A549 (cell line): ENCODE measurements at regions not wholly inside any gene's neighbourhood (a gene's known extent, or its start where the extent isn't known, plus 50 kb on each side); places are given as distances from the start of the nearest gene placed in this dataset.

Experiments
- ATAC-seq, 2 experiments: fragments of 200-7000 bp in 1 of 2; fragments of >200 bp in 1 of 2; cut with Nextera tagmentation in 1 of 2; cut with Tn5 transposase in 1 of 2; 3 replicates each; pipeline versions ENCODE4 v1.8.0 to v1.9.1; 2018 to 2020; ENCODE audit warnings: mild to moderate bottlenecking in 1 of 2, moderate library complexity in 1 of 2
- CTCF ChIA-PET: fragments of 300-600 bp; sonication (Branson Sonifier 250); formaldehyde crosslinking; extraction: SDS; loops from one replicate; lab custom pipeline; 2021; ENCODE audit warnings: antibody characterized with exemption, inconsistent platforms; lab: Yijun Ruan, JAX
- POLR2A ChIA-PET: fragments of 350-600 bp; formaldehyde crosslinking; extraction: SDS; loops from one replicate; lab custom pipeline; 2021; ENCODE audit warnings: antibody characterized with exemption, inconsistent platforms; lab: Yijun Ruan, JAX
- DNase-seq, 2 experiments: peaks; one replicate each; pipeline versions ENCODE4 v3.0.0 to v3.0.0-alpha.2; 2011 to 2016; ENCODE audit warnings: low read depth in 1 of 2, low spot score in 1 of 2
- FAIRE-seq: peaks from 2 replicates; lab custom pipeline; 2011; peaks lifted over from hg19 to GRCh38; lab: Jason Lieb, UNC
- H3K27ac ChIP-seq, 2 experiments: fragments of >200 bp; sonication (Bioruptor Twin); formaldehyde crosslinking; 3 replicates each; pipeline ENCODE4 v1.5.1; 2016 to 2017
- H3K4me1 ChIP-seq: fragments of >200 bp; sonication (Bioruptor Twin); formaldehyde crosslinking; 3 replicates; pipeline ENCODE4 v1.6.1; 2016
- H3K4me2 ChIP-seq: fragments of >200 bp; sonication (Bioruptor Twin); formaldehyde crosslinking; 3 replicates; pipeline ENCODE4 v1.6.1; 2016
- H3K4me3 ChIP-seq: fragments of >200 bp; sonication (Bioruptor Twin); formaldehyde crosslinking; 3 replicates; pipeline ENCODE4 v1.5.1; 2016
- H3K9me3 ChIP-seq: fragments of >200 bp; sonication (Bioruptor Twin); formaldehyde crosslinking; 3 replicates; pipeline ENCODE4 v1.6.1; 2016
- CBX2 ChIP-seq: fragments of 200-600 bp; sonication (generic); IDR thresholded peaks from 2 replicates; pipeline ENCODE4 v1.6.1; 2016; ENCODE audit warnings: low read depth, mild to moderate bottlenecking, borderline replicate concordance
- CHD2 ChIP-seq: fragments of 150-350 bp; IDR thresholded peaks from 2 replicates; pipeline ENCODE4 v1.6.1; 2014; ENCODE audit warnings: low read length; ENCODE audit not compliant: partially characterized antibody
- CHD4 ChIP-seq: fragments of 200-600 bp; sonication (generic); IDR thresholded peaks from 2 replicates; pipeline ENCODE4 v1.6.1; 2016; ENCODE audit warnings: antibody characterized with exemption, mild to moderate bottlenecking, borderline replicate concordance
- CTCF ChIP-seq: fragments of >200 bp; sonication (Bioruptor Twin); formaldehyde crosslinking; IDR thresholded peaks from 3 replicates; pipeline ENCODE4 v1.5.1; 2016
- EHF ChIP-seq: fragments of 250-450 bp; sonication (Bioruptor Pico); IDR thresholded peaks from 2 replicates; pipeline ENCODE4 v1.5.0; 2020; ENCODE audit warnings: mild to moderate bottlenecking
- ELK1 ChIP-seq: fragments of 150-350 bp; IDR thresholded peaks from 2 replicates; pipeline ENCODE4 v1.6.1; 2014; ENCODE audit warnings: low read depth, mild to moderate bottlenecking, low read length
- EP300 ChIP-seq, 2 experiments: fragments of >200 bp; sonication (Bioruptor Twin); formaldehyde crosslinking; IDR thresholded peaks; 2 replicates in 1 of 2; 3 replicates in 1 of 2; pipeline ENCODE4 v1.6.1; 2016 to 2017
- FOSL2 ChIP-seq, 2 experiments: fragments of 450-650 bp in 1 of 2; fragments of >200 bp in 1 of 2; sonication (Bioruptor Twin) in 1 of 2; formaldehyde crosslinking; IDR thresholded peaks; 2 replicates each; pipeline versions ENCODE4 v1.5.0 to v1.6.1; 2016 to 2020; ENCODE audit warnings: mild to moderate bottlenecking in 1 of 2, moderate library complexity in 1 of 2
- FOXS1 ChIP-seq: fragments of 250-450 bp; sonication (Bioruptor Pico); IDR thresholded peaks from 2 replicates; pipeline ENCODE4 v1.5.0; 2020; ENCODE audit warnings: mild to moderate bottlenecking, moderate library complexity
- HES2 ChIP-seq: fragments of >200 bp; sonication (Bioruptor Twin); formaldehyde crosslinking; IDR thresholded peaks from 2 replicates; pipeline ENCODE4 v1.6.1; 2016
- HMGXB4 ChIP-seq: fragments of 250-450 bp; sonication (Bioruptor Pico); IDR thresholded peaks from 2 replicates; pipeline ENCODE4 v1.5.0; 2021; ENCODE audit warnings: mild to moderate bottlenecking, moderate library complexity, borderline replicate concordance
- HOXB5 ChIP-seq: fragments of 250-450 bp; sonication (Bioruptor Pico); IDR thresholded peaks from 2 replicates; pipeline ENCODE4 v1.5.0; 2020; ENCODE audit warnings: mild to moderate bottlenecking, moderate library complexity
- MAFK ChIP-seq: fragments of 450-650 bp; IDR thresholded peaks from 2 replicates; pipeline ENCODE4 v1.6.1; 2014; ENCODE audit not compliant: partially characterized antibody
- MYC ChIP-seq: IDR thresholded peaks from 2 replicates; pipeline ENCODE4 v1.6.1; 2012; ENCODE audit warnings: mild to moderate bottlenecking, inconsistent platforms, low read length, improper control_type of control experiment, borderline replicate concordance
- NPAS2 ChIP-seq: fragments of 250-450 bp; sonication (Bioruptor Pico); IDR thresholded peaks from 2 replicates; pipeline ENCODE4 v1.8.0; 2022; ENCODE audit warnings: mild to moderate bottlenecking, moderate library complexity, borderline replicate concordance
- PHF8 ChIP-seq: fragments of 200-600 bp; sonication (generic); IDR thresholded peaks from 2 replicates; pipeline ENCODE4 v1.6.1; 2016; ENCODE audit warnings: low read depth, mild to moderate bottlenecking, antibody characterized with exemption, moderate library complexity, borderline replicate concordance
- POLR2A ChIP-seq: IDR thresholded peaks from 2 replicates; pipeline ENCODE4 v1.6.1; 2012; ENCODE audit warnings: mild to moderate bottlenecking, low read length
- POLR2AphosphoS2 ChIP-seq: conservative IDR thresholded peaks from 2 replicates; pipeline ENCODE4 v1.6.1; 2012; ENCODE audit warnings: low read length, improper control_type of control experiment, inconsistent platforms
- RAD21 ChIP-seq, 2 experiments: fragments of >200 bp in 1 of 2; sonication (Bioruptor Twin) in 1 of 2; formaldehyde crosslinking in 1 of 2; IDR thresholded peaks in 1 of 2; conservative IDR thresholded peaks in 1 of 2; 2 replicates in 1 of 2; 3 replicates in 1 of 2; pipeline ENCODE4 v1.6.1; 2012 to 2018; ENCODE audit warnings: inconsistent platforms in 1 of 2
- RNF2 ChIP-seq: fragments of 200-600 bp; sonication (generic); IDR thresholded peaks from 2 replicates; pipeline ENCODE4 v1.6.1; 2016; ENCODE audit warnings: low read depth, mild to moderate bottlenecking, antibody characterized with exemption, moderate library complexity, borderline replicate concordance
- SMC3 ChIP-seq: fragments of >200 bp; sonication (Bioruptor Twin); formaldehyde crosslinking; IDR thresholded peaks from 3 replicates; pipeline ENCODE4 v1.6.1; 2018; ENCODE audit warnings: inconsistent platforms
- TP53 ChIP-seq: fragments of 250-450 bp; sonication (Bioruptor Pico); IDR thresholded peaks from 2 replicates; pipeline ENCODE4 v1.5.0; 2021; ENCODE audit warnings: mild to moderate bottlenecking, moderate library complexity
- ZC3H11A ChIP-seq: fragments of 450-650 bp; IDR thresholded peaks from 2 replicates; pipeline ENCODE4 v1.6.1; 2014; ENCODE audit warnings: antibody characterized with exemption, mild to moderate bottlenecking
- ZNF302 ChIP-seq: fragments of 250-450 bp; sonication (Bioruptor Pico); IDR thresholded peaks from 2 replicates; pipeline ENCODE4 v1.9.0; 2021; ENCODE audit warnings: inconsistent platforms, mild to moderate bottlenecking, moderate library complexity
- ZSCAN20 ChIP-seq: fragments of 250-450 bp; sonication (Bioruptor Pico); IDR thresholded peaks from 2 replicates; pipeline ENCODE4 v1.8.0; 2022; ENCODE audit warnings: mild to moderate bottlenecking, moderate library complexity
- WGBS: methylation state at CpG from one replicate; pipeline ENCODE4 v1.1.6; 2017; ENCODE audit errors: missing lambda C conversion rate; 5-methylcytosine and 5-hydroxymethylcytosine counted together

- Histone ChIP-seq H3K4me3 (no peak overlapping the region), H3K27ac (no peak overlapping the region), H3K4me1 (no peaks in the 10 kb centered on the region), H3K4me2 (no peak overlapping the region), H3K9me3 (0 out of 3 replicates have a peak, but pooled peaks cover 5% of the 10 kb centered on the region)
- ChIA-PET CTCF (interaction anchor here (1.2 kb wide), 1 partner anchor 54 kb away, joined by 3 read pairs; no protein-coding TSS in a partner anchor), POLR2A (no interaction called here)
- no peak for FAIRE-seq
- ATAC-seq = no peak
- DNase-seq = no peak
- 25% methylated on average over 2 of the region's 2 CpGs for WGBS
- TF ChIP-seq FOXS1 (no peak), EP300 (IDR thresholded peaks at IDR 0.05) (no peak), RNF2 (no peak), FOSL2 (IDR thresholded peaks at IDR 0.05) (no peak), FOSL2 (CRISPR knock-in tag; IDR thresholded peaks at IDR 0.05) (no peak), NPAS2 (CRISPR knock-in tag) (no peak), CHD2 (no peak), TP53 (CRISPR knock-in tag) (no peak), ELK1 (no peak)
These were observed 152.2 kb upstream of the EXOC2 start for GRCh38 chr6:845101-845500.

- Histone ChIP-seq H3K27ac (peak overlapping the region in 1 of 2 experiments; percentile 34; a peak in 3 of 6 replicates), H3K9me3 (0 out of 3 replicates have a peak, but pooled peaks cover 11% of the 10 kb centered on the region), H3K4me1 (peaks cover 14% of the 10 kb centered on the region), H3K4me2 (no peak overlapping the region), H3K4me3 (no peak overlapping the region)
- ChIA-PET CTCF (no interaction called here), POLR2A (no interaction called here)
- DNase-seq (no peak), ATAC-seq (no peak), FAIRE-seq (no peak)
- 75% methylated on average over 9 of the region's 9 CpGs for WGBS
- TF ChIP-seq MYC = no peak
- no peak for TF ChIP-seq TP53 (CRISPR knock-in tag)
- no peak for TF ChIP-seq EHF
- TF ChIP-seq CHD2 = no peak
- TF ChIP-seq CTCF = no peak
- no peak for TF ChIP-seq POLR2AphosphoS2
- no peak for TF ChIP-seq PHF8
- TF ChIP-seq SMC3 = no peak
These were observed 149.2 kb upstream of the EXOC2 start for GRCh38 chr6:842141-842540.

- WGBS = 75% methylated on average over 6 of the region's 6 CpGs
- peaks cover 20% of the 10 kb centered on the region for H3K4me1 ChIP-seq
- CTCF ChIA-PET = no interaction called here
- H3K9me3 ChIP-seq = 0 out of 3 replicates have a peak, but pooled peaks cover 11% of the 10 kb centered on the region
- no peak overlapping the region for H3K4me3 ChIP-seq
- no peak for FAIRE-seq
- ATAC-seq = no peak
- H3K4me2 ChIP-seq = no peak overlapping the region
- DNase-seq = no peak
- POLR2A ChIA-PET = no interaction called here
- H3K27ac ChIP-seq = peak overlapping the region in 1 of 2 experiments; percentile 34; a peak in 1 of 6 replicates
- TF ChIP-seq EHF (no peak), POLR2AphosphoS2 (no peak), ZNF302 (no peak), CHD4 (no peak), HMGXB4 (no peak), RAD21 (conservative IDR thresholded peaks at IDR 0.05 in 1 of 2, IDR thresholded peaks at IDR 0.05 in 1 of 2) (no peak), ZC3H11A (no peak), POLR2A (no peak), MAFK (no peak), FOXS1 (no peak), HES2 (no peak), RNF2 (no peak), CBX2 (no peak), ZSCAN20 (CRISPR knock-in tag) (no peak), HOXB5 (no peak)
These were observed 148.6 kb upstream of the EXOC2 start for GRCh38 chr6:841569-841968.
